Immature natural killer cell (primary cell): ENCODE measurements at regions not wholly inside any gene's neighbourhood (a gene's known extent, or its start where the extent isn't known, plus 50 kb on each side); places are given as distances from the start of the nearest gene placed in this dataset.

Experiments
- DNase-seq, 3 donors: peaks; one replicate each; pipeline ENCODE4 v3.0.0; 2022; ENCODE audit warnings: mixed read lengths in 1 of 3
- H3K27ac Mint-ChIP-seq, 6 donors: one replicate each; pipeline ENCODE4 v1.8.0; 2020; ENCODE audit warnings: mixed read lengths in 6 of 6, mild to moderate bottlenecking in 5 of 6, inconsistent platforms in 4 of 6, moderate library complexity in 3 of 6
- H3K27me3 Mint-ChIP-seq, 3 donors: one replicate each; pipeline ENCODE4 v1.8.0; 2020 to 2021; ENCODE audit warnings: low read depth in 3 of 3, mild to moderate bottlenecking in 3 of 3, mixed read lengths in 3 of 3, moderate library complexity in 3 of 3, inconsistent platforms in 1 of 3
- H3K36me3 Mint-ChIP-seq, 3 donors: one replicate each; pipeline ENCODE4 v1.8.0; 2020; ENCODE audit warnings: mixed read lengths in 3 of 3, inconsistent platforms in 2 of 3, mild to moderate bottlenecking in 2 of 3
- H3K4me1 Mint-ChIP-seq, 2 donors: one replicate each; pipeline ENCODE4 v1.8.0; 2020; ENCODE audit warnings: inconsistent platforms in 2 of 2, mild to moderate bottlenecking in 2 of 2, mixed read lengths in 2 of 2, moderate library complexity in 1 of 2
- H3K4me3 Mint-ChIP-seq, 5 donors: one replicate each; pipeline ENCODE4 v1.8.0; 2020; ENCODE audit warnings: mild to moderate bottlenecking in 5 of 5, mixed read lengths in 5 of 5, inconsistent platforms in 3 of 5, moderate library complexity in 3 of 5
- H3K9me3 Mint-ChIP-seq, 6 donors: one replicate each; pipeline ENCODE4 v1.8.0; 2020; ENCODE audit warnings: mild to moderate bottlenecking in 6 of 6, mixed read lengths in 6 of 6, inconsistent platforms in 4 of 6, moderate library complexity in 3 of 6

DNA sequence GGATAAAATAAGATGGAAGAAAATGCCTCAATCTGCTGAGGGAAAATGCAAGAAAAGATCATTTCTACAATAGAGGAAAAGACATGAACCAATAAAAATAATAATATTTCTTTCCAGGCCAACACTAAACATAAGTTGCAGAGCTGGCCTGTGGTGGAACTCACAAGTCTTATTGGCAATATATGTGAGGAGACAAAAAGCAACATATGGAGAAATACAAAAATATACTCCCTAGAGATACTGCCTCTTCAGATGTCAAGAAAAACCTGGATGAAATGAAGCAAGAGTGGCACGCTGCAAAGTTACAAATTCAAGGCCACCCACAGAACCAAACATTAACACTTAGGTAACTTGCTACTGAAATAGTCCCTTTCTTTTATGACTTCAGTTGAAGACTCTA is 264.9 kb upstream of the FMN2 start:
- Mint-ChIP-seq H3K4me1 (no peaks in the 10 kb centered on the region), H3K4me3 (no peak overlapping the region), H3K36me3 (no peaks in the 10 kb centered on the region), H3K27ac (no peak overlapping the region), H3K27me3 (no peaks in the 10 kb centered on the region), H3K9me3 (no peaks in the 10 kb centered on the region)
- DNase-seq = no peak

GRCh38 chr1:239829535-239829934 is 262.1 kb upstream of the FMN2 start:
- DNase-seq = no peak
- Mint-ChIP-seq H3K27me3 (peaks cover 0 to under 1% (median under 1%) of the 10 kb centered on the region in 3 donors), H3K9me3 (no peaks in the 10 kb centered on the region), H3K4me3 (no peak overlapping the region), H3K27ac (no peak overlapping the region), H3K36me3 (no peaks in the 10 kb centered on the region), H3K4me1 (peaks cover 0 to 2% of the 10 kb centered on the region in 2 donors)

GRCh38 chr1:239831577-239832355 is 259.9 kb upstream of the FMN2 start:
- Mint-ChIP-seq H3K27ac (no peak overlapping the region), H3K4me1 (peaks cover 0 to 2% of the 10 kb centered on the region in 2 donors), H3K4me3 (no peak overlapping the region), H3K27me3 (peaks cover 0 to 3% (median 2%) of the 10 kb centered on the region in 3 donors), H3K9me3 (no peaks in the 10 kb centered on the region), H3K36me3 (no peaks in the 10 kb centered on the region)
- DNase-seq = no peak

- no peaks in the 10 kb centered on the region for H3K36me3 Mint-ChIP-seq
- peaks cover 0 to 3% (median 2%) of the 10 kb centered on the region in 3 donors for H3K27me3 Mint-ChIP-seq
- no peak for DNase-seq
- H3K4me1 Mint-ChIP-seq = peaks cover 0 to 2% of the 10 kb centered on the region in 2 donors
- H3K27ac Mint-ChIP-seq = no peak overlapping the region
- no peak overlapping the region for H3K4me3 Mint-ChIP-seq
- no peaks in the 10 kb centered on the region for H3K9me3 Mint-ChIP-seq
Observed at GRCh38 chr1:239833723-239834122, 258.0 kb upstream of the FMN2 start.

DNA sequence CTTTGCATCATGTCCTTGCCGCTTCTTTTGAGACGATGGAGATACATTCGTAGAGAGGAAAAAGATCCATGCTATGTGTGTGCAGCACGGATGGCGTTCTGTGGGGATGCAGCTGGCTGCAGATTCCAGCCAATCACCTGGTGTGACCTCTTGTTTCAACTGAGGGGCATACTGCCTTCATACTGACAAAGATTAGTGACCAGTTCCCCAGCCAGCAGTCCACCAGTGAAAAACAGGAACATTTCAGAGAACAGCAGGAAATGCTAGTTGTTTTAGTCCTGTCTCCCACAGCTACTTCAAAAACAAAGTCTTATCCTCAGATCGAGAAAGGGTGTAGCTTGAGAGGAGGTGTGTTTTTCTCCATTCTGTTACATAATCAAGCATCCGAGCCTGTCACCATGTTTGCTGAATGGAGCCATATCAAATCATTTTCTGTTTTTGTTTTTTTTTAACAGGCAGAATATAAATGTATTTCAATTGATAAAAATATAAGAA is 255.7 kb upstream of the FMN2 start:
- peaks cover 0 to 3% (median 3%) of the 10 kb centered on the region in 3 donors for H3K27me3 Mint-ChIP-seq
- DNase-seq = no peak
- no peaks in the 10 kb centered on the region for H3K9me3 Mint-ChIP-seq
- H3K27ac Mint-ChIP-seq = no peak overlapping the region
- H3K4me3 Mint-ChIP-seq = no peak overlapping the region
- H3K36me3 Mint-ChIP-seq = no peaks in the 10 kb centered on the region
- H3K4me1 Mint-ChIP-seq = peaks cover 0 to 2% of the 10 kb centered on the region in 2 donors

GRCh38 chr1:239840336-239840735 is 251.3 kb upstream of the FMN2 start:
- DNase-seq = no peak
- Mint-ChIP-seq H3K9me3 (no peaks in the 10 kb centered on the region), H3K4me1 (no peaks in the 10 kb centered on the region), H3K4me3 (no peak overlapping the region), H3K36me3 (no peaks in the 10 kb centered on the region), H3K27ac (no peak overlapping the region), H3K27me3 (peaks cover 0 to 1% (median 0%) of the 10 kb centered on the region in 3 donors)

- no peak for DNase-seq
- no peaks in the 10 kb centered on the region for H3K9me3 Mint-ChIP-seq
- peaks cover 0 to 1% (median 0%) of the 10 kb centered on the region in 3 donors for H3K27me3 Mint-ChIP-seq
- no peaks in the 10 kb centered on the region for H3K36me3 Mint-ChIP-seq
- H3K4me3 Mint-ChIP-seq = no peak overlapping the region
- no peak overlapping the region for H3K27ac Mint-ChIP-seq
- H3K4me1 Mint-ChIP-seq = no peaks in the 10 kb centered on the region
Observed at GRCh38 chr1:239840790-239841189, 250.9 kb upstream of the FMN2 start.

- Mint-ChIP-seq H3K36me3 (no peaks in the 10 kb centered on the region), H3K9me3 (no peaks in the 10 kb centered on the region), H3K4me1 (no peaks in the 10 kb centered on the region), H3K27ac (no peak overlapping the region), H3K27me3 (peaks cover 0 to 1% (median 0%) of the 10 kb centered on the region in 3 donors), H3K4me3 (no peak overlapping the region)
- no peak for DNase-seq
Observed at GRCh38 chr1:239841631-239842030, 250.1 kb upstream of the FMN2 start.

DNA sequence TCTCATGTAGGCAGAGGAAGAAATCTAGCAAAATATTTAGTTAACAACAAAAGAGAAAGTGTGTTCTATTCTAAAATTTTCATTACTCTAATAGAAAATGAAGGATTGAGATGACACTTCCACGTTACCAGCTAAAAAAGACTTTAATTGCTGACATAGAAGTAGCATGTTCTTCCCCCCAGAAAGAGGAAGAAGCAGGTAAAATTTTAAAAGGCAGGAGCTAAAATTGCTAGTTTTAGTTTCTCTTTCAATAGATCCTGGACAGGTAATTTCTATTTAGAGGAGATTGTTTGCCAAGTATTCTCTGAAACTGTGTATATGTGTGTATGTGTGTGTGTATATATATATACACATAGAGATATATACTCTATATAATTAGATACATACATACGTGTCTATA is 248.1 kb upstream of the FMN2 start:
- peaks cover 0 to 1% (median 0%) of the 10 kb centered on the region in 3 donors for H3K27me3 Mint-ChIP-seq
- H3K4me1 Mint-ChIP-seq = no peaks in the 10 kb centered on the region
- H3K36me3 Mint-ChIP-seq = no peaks in the 10 kb centered on the region
- H3K4me3 Mint-ChIP-seq = no peak overlapping the region
- H3K27ac Mint-ChIP-seq = no peak overlapping the region
- no peak for DNase-seq
- H3K9me3 Mint-ChIP-seq = no peaks in the 10 kb centered on the region

GRCh38 chr1:239844833-239845232 is 246.8 kb upstream of the FMN2 start:
- H3K27me3 Mint-ChIP-seq = peaks cover 0 to 1% (median 0%) of the 10 kb centered on the region in 3 donors
- no peaks in the 10 kb centered on the region for H3K36me3 Mint-ChIP-seq
- no peaks in the 10 kb centered on the region for H3K4me1 Mint-ChIP-seq
- DNase-seq = no peak
- H3K27ac Mint-ChIP-seq = no peak overlapping the region
- H3K4me3 Mint-ChIP-seq = no peak overlapping the region
- H3K9me3 Mint-ChIP-seq = no peaks in the 10 kb centered on the region

DNA sequence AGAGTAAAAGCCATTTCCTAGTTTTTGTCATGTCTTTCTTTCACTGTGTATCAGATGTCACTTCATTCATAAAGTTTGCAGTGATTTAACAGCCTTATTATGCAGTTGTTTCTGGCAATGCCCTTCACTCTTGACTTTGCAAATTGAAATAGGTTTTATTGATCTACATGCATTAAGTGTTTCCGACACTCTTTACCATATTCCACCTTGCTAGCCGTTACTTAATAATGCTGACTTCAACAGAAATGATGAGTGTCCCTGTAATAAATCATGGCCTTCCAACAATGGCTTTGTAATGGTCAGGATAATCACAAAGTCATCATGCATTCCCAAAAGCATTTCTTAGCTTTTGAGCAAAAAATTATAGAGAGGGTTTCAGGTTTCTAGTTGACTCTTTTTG is 236.8 kb upstream of the FMN2 start:
- Mint-ChIP-seq H3K4me1 (no peaks in the 10 kb centered on the region), H3K27ac (no peak overlapping the region), H3K9me3 (peaks cover 0 to 4% (median 0%) of the 10 kb centered on the region in 6 donors), H3K27me3 (peaks cover 2 to 5% (median 3%) of the 10 kb centered on the region in 3 donors), H3K4me3 (no peak overlapping the region), H3K36me3 (no peaks in the 10 kb centered on the region)
- no peak for DNase-seq

GRCh38 chr1:239856067-239856466 is 235.6 kb upstream of the FMN2 start:
- Mint-ChIP-seq H3K4me3 (no peak overlapping the region), H3K9me3 (peaks cover 0 to 4% (median 0%) of the 10 kb centered on the region in 6 donors), H3K27me3 (peaks cover 0 to 5% (median 1%) of the 10 kb centered on the region in 3 donors), H3K36me3 (no peaks in the 10 kb centered on the region), H3K4me1 (no peaks in the 10 kb centered on the region), H3K27ac (no peak overlapping the region)
- DNase-seq = no peak

DNA sequence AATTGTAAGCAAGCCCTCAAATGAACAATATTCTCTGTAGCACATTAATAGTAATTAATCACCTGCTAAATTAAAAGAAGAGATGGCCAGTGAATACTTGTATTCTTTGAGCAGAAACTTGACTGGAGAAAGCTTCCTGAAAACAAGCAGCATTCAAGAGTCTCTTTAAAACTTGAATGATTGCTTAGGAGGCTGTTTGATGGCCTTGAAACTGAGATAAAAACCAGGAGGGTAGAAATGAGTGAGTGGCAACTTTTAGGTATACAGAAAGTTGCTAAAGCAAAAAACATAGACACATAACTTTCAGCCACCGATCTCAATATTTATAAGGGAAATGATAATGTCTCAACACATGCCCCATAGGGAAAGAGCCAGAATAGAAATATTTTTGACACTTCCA is 234.8 kb upstream of the FMN2 start:
- Mint-ChIP-seq H3K4me3 (no peak overlapping the region), H3K9me3 (peaks cover 0 to 4% (median 0%) of the 10 kb centered on the region in 6 donors)

DNA sequence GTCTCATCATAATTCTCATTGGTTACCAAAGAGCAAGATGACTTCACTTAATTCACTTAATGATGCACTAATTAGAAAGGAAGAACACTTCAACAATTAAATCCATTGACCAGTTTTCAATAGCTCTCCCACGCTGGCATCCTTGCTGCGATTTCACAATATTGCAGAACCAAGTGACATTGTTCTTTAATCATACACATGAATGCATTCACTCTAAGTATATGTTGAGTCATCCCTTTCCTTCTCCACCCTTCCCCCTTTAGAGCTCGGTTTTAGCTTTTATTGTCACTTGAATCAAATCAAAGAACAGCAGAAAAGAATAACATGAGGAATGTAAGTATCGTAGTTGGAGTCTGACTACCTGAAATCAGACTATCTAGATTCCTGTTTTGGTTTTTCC is 233.6 kb upstream of the FMN2 start:
- Mint-ChIP-seq H3K36me3 (no peaks in the 10 kb centered on the region), H3K4me1 (no peaks in the 10 kb centered on the region), H3K4me3 (no peak overlapping the region), H3K27me3 (peaks cover 0 to 5% (median 1%) of the 10 kb centered on the region in 3 donors), H3K9me3 (peaks cover 0 to 4% (median 0%) of the 10 kb centered on the region in 6 donors), H3K27ac (no peak overlapping the region)
- DNase-seq = no peak

More for the DNA sequence above, 234.8 kb upstream of the FMN2 start:
- no peak for DNase-seq
- Mint-ChIP-seq H3K4me1 (no peaks in the 10 kb centered on the region), H3K36me3 (no peaks in the 10 kb centered on the region), H3K27me3 (peaks cover 0 to 5% (median 1%) of the 10 kb centered on the region in 3 donors), H3K27ac (no peak overlapping the region)

DNA sequence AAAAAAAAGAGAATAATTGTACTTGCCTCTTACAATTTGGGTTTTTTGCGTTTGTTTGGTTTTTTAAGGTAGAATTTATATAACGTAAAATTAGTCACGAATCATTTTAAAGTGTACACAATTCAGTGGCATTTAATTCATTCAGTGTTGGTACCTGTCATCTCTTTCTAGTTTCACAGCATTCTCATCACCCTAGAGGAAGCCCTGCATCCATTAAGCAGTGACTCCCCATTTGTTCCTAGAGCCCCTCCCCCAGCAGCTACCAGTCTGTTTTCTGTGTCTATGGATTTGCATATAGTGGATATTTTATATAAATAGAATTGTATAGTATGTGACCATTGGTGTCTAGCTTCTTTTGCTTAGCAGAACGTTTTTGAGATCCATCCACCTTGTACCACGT is 233.2 kb upstream of the FMN2 start:
- DNase-seq = no peak
- no peak overlapping the region for H3K27ac Mint-ChIP-seq
- H3K36me3 Mint-ChIP-seq = no peaks in the 10 kb centered on the region
- peaks cover 0 to 4% (median 0%) of the 10 kb centered on the region in 6 donors for H3K9me3 Mint-ChIP-seq
- no peaks in the 10 kb centered on the region for H3K4me1 Mint-ChIP-seq
- no peak overlapping the region for H3K4me3 Mint-ChIP-seq
- H3K27me3 Mint-ChIP-seq = peaks cover 0 to 5% (median 1%) of the 10 kb centered on the region in 3 donors
